ENCODE measurements at regions not wholly inside any gene's neighbourhood (a gene's known extent, or its start where the extent isn't known, plus 50 kb on each side); places are given as distances from the start of the nearest gene placed in this dataset.

DNA sequence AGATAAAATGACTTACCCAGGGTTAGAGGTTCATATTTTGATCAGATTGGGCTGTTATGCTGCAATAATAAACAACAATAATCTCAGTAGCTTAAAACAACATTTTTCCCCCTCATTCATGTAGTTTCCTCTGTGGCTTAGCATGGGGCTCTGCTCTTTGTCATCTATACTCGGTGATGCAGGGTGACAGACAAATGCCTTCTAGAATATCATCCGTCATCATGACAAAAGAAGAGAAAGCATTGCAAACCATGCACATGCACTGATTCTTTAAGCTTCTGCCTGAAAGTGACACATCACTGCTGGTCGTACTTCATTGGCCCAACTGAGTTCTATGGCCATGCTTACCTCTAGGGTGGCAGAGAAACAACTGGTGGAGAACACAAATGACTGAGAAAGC is 58.8 kb upstream of the MAMDC2 start (continued):
- no peak for TF ChIP-seq POLR2AphosphoS5 (IDR thresholded peaks at IDR 0.05; ENCODE audit: low read depth, low read length)

- no peak overlapping the region for H4K8ac ChIP-seq (ENCODE audit: extremely low read depth, insufficient read depth, low read length)
- no peak overlapping the region for H2AK5ac ChIP-seq (ENCODE audit: low read depth, low read length)
- no peak overlapping the region for H2BK12ac ChIP-seq (ENCODE audit: low read depth, low read length)
- no peaks in the 10 kb centered on the region for H3K9me3 ChIP-seq (ENCODE audit: insufficient read depth in 2 of 2, low read depth in 1 of 2, low read length in 1 of 2)
- H3K56ac ChIP-seq (replicated peaks; ENCODE audit: insufficient read length, low read depth, low read length) = no peak overlapping the region
- H3K79me2 ChIP-seq (ENCODE audit: control insufficient read depth in 1 of 2, insufficient read depth in 2 of 2, low read length in 2 of 2) = no peaks in the 10 kb centered on the region
- no peak overlapping the region for H2BK120ac ChIP-seq (replicated peaks; ENCODE audit: low read depth, low read length)
- H3K23me2 ChIP-seq (ENCODE audit: low read depth, low read length) = no peaks in the 10 kb centered on the region
- H3K4me2 ChIP-seq (ENCODE audit: insufficient read depth in 1 of 2, low read depth in 2 of 2, low read length in 2 of 2) = no peak overlapping the region
- no peak for DNase-seq (ENCODE audit: low read depth in 1 of 2, low spot score in 2 of 2)
- no peaks in the 10 kb centered on the region for H3K27me3 ChIP-seq (replicated peaks in 1 of 4; ENCODE audit: control insufficient read depth in 3 of 4, extremely low read depth in 1 of 4, insufficient read depth in 3 of 4, low read length in 3 of 4)
- no peak overlapping the region for H3K4me3 ChIP-seq (ENCODE audit: extremely low read depth in 1 of 4, insufficient read depth in 2 of 4, low read depth in 3 of 4, low read length in 4 of 4)
- ChIA-PET CTCF (ENCODE audit: partially characterized antibody) (interaction anchor here (2.0 kb wide), 1 partner anchor 14 kb away, joined by 9 read pairs; no protein-coding TSS in a partner anchor), POLR2A (ENCODE audit: partially characterized antibody) (no interaction called here)
- H2BK20ac ChIP-seq (ENCODE audit: low read length) = no peak overlapping the region
- TF ChIP-seq TAF1 (IDR thresholded peaks at IDR 0.05; ENCODE audit: low read depth, low read length) = no peak
- TF ChIP-seq RBBP5 (IDR thresholded peaks at IDR 0.05; ENCODE audit: borderline replicate concordance, low read depth, low read length) = no peak
- TF ChIP-seq TCF12 (IDR thresholded peaks at IDR 0.05; ENCODE audit: low read depth, low read length) = no peak
- TF ChIP-seq SP4 (IDR thresholded peaks at IDR 0.05; ENCODE audit: low read length) = no peak
- TF ChIP-seq MAFK (IDR thresholded peaks at IDR 0.05; ENCODE audit: low read depth, low read length) = no peak
- TF ChIP-seq NANOG (IDR thresholded peaks at IDR 0.05; ENCODE audit: insufficient read depth, low read depth, low read length, poor library complexity, severe bottlenecking) = no peak
- no peak for TF ChIP-seq POU5F1 (IDR thresholded peaks at IDR 0.05; ENCODE audit: low read depth, low read length)
- no peak overlapping the region for H2BK5ac ChIP-seq (ENCODE audit: low read depth, low read length)
- no peak overlapping the region for H3K18ac ChIP-seq (ENCODE audit: extremely low read depth, low read length)
- peaks cover 0 to 3% (median 0%) of the 10 kb centered on the region in 4 experiments; a peak in 1 of 7 replicates for H3K4me1 ChIP-seq (replicated peaks in 1 of 4; ENCODE audit: control insufficient read depth in 3 of 4, insufficient read depth in 4 of 4, low read length in 3 of 4)
- WGBS, 2 experiments (ENCODE audit: extremely low coverage in 1 of 2, insufficient coverage in 1 of 2, insufficient read length in 1 of 2, insufficient replicate concordance in 2 of 2, low coverage in 1 of 2, low lambda C conversion rate in 2 of 2, missing lambda C conversion rate in 1 of 2) = 91% methylated on average over 2 of the region's 2 CpGs; no CpG with 5 or more reads in 1 of the 2 experiments
- FAIRE-seq = no peak
- H4K5ac ChIP-seq (ENCODE audit: insufficient read length, low read depth, low read length) = no peak overlapping the region
- no peak overlapping the region for H3K9ac ChIP-seq (replicated peaks in 1 of 4; ENCODE audit: extremely low read depth in 1 of 4, low read depth in 3 of 4, low read length in 3 of 4)
- H3K36me3 ChIP-seq (ENCODE audit: control insufficient read depth in 2 of 4, insufficient read depth in 4 of 4, low read length in 3 of 4) = no peaks in the 10 kb centered on the region
- H3K14ac ChIP-seq (ENCODE audit: insufficient read length) = no peak overlapping the region
- no peak overlapping the region for H3K23ac ChIP-seq (ENCODE audit: insufficient read length)
- no peak overlapping the region for H4K91ac ChIP-seq (replicated peaks; ENCODE audit: insufficient read length, low read length)
- H2BK15ac ChIP-seq (ENCODE audit: low read length) = no peak overlapping the region
- H4K20me1 ChIP-seq (replicated peaks in 1 of 2; ENCODE audit: control insufficient read depth in 1 of 2, insufficient read depth in 2 of 2, low read length in 2 of 2) = no peaks in the 10 kb centered on the region
- H3K79me1 ChIP-seq (ENCODE audit: low read depth, low read length) = no peaks in the 10 kb centered on the region
- H2AFZ ChIP-seq (ENCODE audit: low read length) = no peak overlapping the region
- no peak overlapping the region for H3K4ac ChIP-seq (replicated peaks; ENCODE audit: insufficient read length, low read depth, low read length)
- no peak overlapping the region for H3K27ac ChIP-seq (ENCODE audit: low read depth, low read length)
Observed at GRCh38 chr9:69985971-69986370, 57.7 kb upstream of the MAMDC2 start.

All from H1 (cell line).